SU-DHL-6 (cell line): ENCODE measurements at regions not wholly inside any gene's neighbourhood (a gene's known extent, or its start where the extent isn't known, plus 50 kb on each side); places are given as distances from the start of the nearest gene placed in this dataset.

ENCODE experiments used
- EZH2phosphoT487 ChIP-seq: fragments of 200-600 bp; sonication (generic), shearing (Covaris generic); conservative IDR thresholded peaks from 2 replicates; pipeline ENCODE4 v1.6.1; 2018; ENCODE audit warnings: mild to moderate bottlenecking, antibody characterized with exemption, low read length, moderate library complexity, mixed read lengths
- TF ChIP-seq, protein P1 (sequence below): fragments of 200-600 bp; sonication (generic); IDR thresholded peaks from one replicate; pipeline ENCODE4 v1.5.1; 2017; ENCODE audit warnings: antibody characterized with exemption, mild to moderate bottlenecking, low read length, moderate library complexity; ENCODE audit not compliant: insufficient read depth, poor library complexity, severe bottlenecking

DNA sequence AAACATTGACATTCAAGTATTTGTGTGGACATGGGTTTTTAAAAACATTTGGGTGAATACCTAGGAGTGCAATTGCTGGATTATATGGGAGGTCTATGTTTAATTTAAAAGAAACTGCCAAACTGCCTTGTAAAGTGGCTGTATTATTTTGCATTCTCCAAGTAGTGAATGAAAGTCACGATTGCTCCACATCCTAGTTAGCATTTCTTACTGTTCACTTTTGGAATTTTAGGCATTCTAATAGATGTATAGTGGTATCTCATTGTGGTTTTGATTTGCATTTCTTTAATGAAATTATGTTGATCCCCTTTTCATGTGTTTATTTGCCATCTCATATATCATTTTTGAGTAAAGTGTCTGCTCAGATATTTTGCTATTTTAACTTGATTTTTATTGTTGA, 159.5 kb downstream of the FOXG1 start:
- TF ChIP-seq, protein P1, sequence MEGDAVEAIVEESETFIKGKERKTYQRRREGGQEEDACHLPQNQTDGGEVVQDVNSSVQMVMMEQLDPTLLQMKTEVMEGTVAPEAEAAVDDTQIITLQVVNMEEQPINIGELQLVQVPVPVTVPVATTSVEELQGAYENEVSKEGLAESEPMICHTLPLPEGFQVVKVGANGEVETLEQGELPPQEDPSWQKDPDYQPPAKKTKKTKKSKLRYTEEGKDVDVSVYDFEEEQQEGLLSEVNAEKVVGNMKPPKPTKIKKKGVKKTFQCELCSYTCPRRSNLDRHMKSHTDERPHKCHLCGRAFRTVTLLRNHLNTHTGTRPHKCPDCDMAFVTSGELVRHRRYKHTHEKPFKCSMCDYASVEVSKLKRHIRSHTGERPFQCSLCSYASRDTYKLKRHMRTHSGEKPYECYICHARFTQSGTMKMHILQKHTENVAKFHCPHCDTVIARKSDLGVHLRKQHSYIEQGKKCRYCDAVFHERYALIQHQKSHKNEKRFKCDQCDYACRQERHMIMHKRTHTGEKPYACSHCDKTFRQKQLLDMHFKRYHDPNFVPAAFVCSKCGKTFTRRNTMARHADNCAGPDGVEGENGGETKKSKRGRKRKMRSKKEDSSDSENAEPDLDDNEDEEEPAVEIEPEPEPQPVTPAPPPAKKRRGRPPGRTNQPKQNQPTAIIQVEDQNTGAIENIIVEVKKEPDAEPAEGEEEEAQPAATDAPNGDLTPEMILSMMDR, result no peak
- TF ChIP-seq EZH2phosphoT487, result no peak
